Glutamatergic neuron (in vitro differentiated cells): ENCODE measurements at regions not wholly inside any gene's neighbourhood (a gene's known extent, or its start where the extent isn't known, plus 50 kb on each side); places are given as distances from the start of the nearest gene placed in this dataset.
"Not testable (repeated sequence)": the region's sequence is repeated elsewhere in the genome, so short reads cannot be mapped to it uniquely, and the experiment has no call there.

Experiments
- DNase-seq: peaks from one replicate; pipeline ENCODE4 v3.0.0; 2022
- H3K27ac Mint-ChIP-seq: one replicate; pipeline ENCODE4 v1.8.0; 2020; ENCODE audit warnings: mild to moderate bottlenecking, mixed read lengths, inconsistent platforms; ENCODE audit not compliant: unreplicated experiment
- H3K27me3 Mint-ChIP-seq: one replicate; pipeline ENCODE4 v1.8.0; 2020; ENCODE audit warnings: mild to moderate bottlenecking, moderate library complexity, mixed read lengths, inconsistent platforms; ENCODE audit not compliant: unreplicated experiment
- H3K36me3 Mint-ChIP-seq: one replicate; pipeline ENCODE4 v1.8.0; 2020; ENCODE audit warnings: mild to moderate bottlenecking, mixed read lengths, inconsistent platforms; ENCODE audit not compliant: unreplicated experiment
- H3K4me1 Mint-ChIP-seq: one replicate; pipeline ENCODE4 v1.8.0; 2020; ENCODE audit warnings: mild to moderate bottlenecking, low read depth, mixed read lengths, inconsistent platforms; ENCODE audit not compliant: unreplicated experiment
- H3K4me3 Mint-ChIP-seq: one replicate; pipeline ENCODE4 v1.8.0; 2020; ENCODE audit warnings: mild to moderate bottlenecking, mixed read lengths, inconsistent platforms; ENCODE audit not compliant: unreplicated experiment
- H3K9me3 Mint-ChIP-seq: one replicate; pipeline ENCODE4 v1.8.0; 2020; ENCODE audit warnings: mild to moderate bottlenecking, moderate library complexity, mixed read lengths, inconsistent platforms; ENCODE audit not compliant: unreplicated experiment
- CTCF ChIP-seq: fragments of 200-600 bp; sonication (generic); IDR thresholded peaks from one replicate; pipeline ENCODE4 v1.5.0; 2021; ENCODE audit not compliant: partially characterized antibody, unreplicated experiment

- Mint-ChIP-seq H3K27me3 (peaks cover 2% of the 10 kb centered on the region), H3K4me1 (peaks cover 2% of the 10 kb centered on the region), H3K27ac (no peak overlapping the region), H3K4me3 (no peak overlapping the region), H3K36me3 (peaks cover 10% of the 10 kb centered on the region), H3K9me3 (peaks cover 3% of the 10 kb centered on the region)
- no peak for DNase-seq
- no peak for TF ChIP-seq CTCF
These were observed 139.6 kb downstream of the DYRK2 start for GRCh38 chr12:67788118-67788517.

- H3K27me3 Mint-ChIP-seq = peaks cover 2% of the 10 kb centered on the region
- H3K9me3 Mint-ChIP-seq = peaks cover 3% of the 10 kb centered on the region
- peaks cover 10% of the 10 kb centered on the region for H3K36me3 Mint-ChIP-seq
- no peak overlapping the region for H3K4me3 Mint-ChIP-seq
- no peaks in the 10 kb centered on the region for H3K4me1 Mint-ChIP-seq
- H3K27ac Mint-ChIP-seq = no peak overlapping the region
- no peak for TF ChIP-seq CTCF
- no peak for DNase-seq
These were observed 140.7 kb downstream of the DYRK2 start for GRCh38 chr12:67789266-67789665.

GRCh38 chr12:67790660-67791059 lies 142.1 kb downstream of the DYRK2 start:
- Mint-ChIP-seq H3K9me3 (peaks cover 3% of the 10 kb centered on the region), H3K4me3 (no peak overlapping the region), H3K27me3 (peaks cover 2% of the 10 kb centered on the region), H3K36me3 (peaks cover 10% of the 10 kb centered on the region), H3K27ac (no peak overlapping the region), H3K4me1 (no peaks in the 10 kb centered on the region)
- no peak for DNase-seq
- TF ChIP-seq CTCF = no peak

- not testable (repeated sequence) for H3K27ac Mint-ChIP-seq, H3K4me3 Mint-ChIP-seq, H3K27me3 Mint-ChIP-seq, H3K4me1 Mint-ChIP-seq, H3K9me3 Mint-ChIP-seq, DNase-seq
- peaks cover 10% of the 10 kb centered on the region for H3K36me3 Mint-ChIP-seq
These were observed 142.8 kb downstream of the DYRK2 start for GRCh38 chr12:67791362-67791761.

- DNase-seq = no peak
- peaks cover 10% of the 10 kb centered on the region for H3K36me3 Mint-ChIP-seq
- H3K4me3 Mint-ChIP-seq = no peak overlapping the region
- H3K27ac Mint-ChIP-seq = no peak overlapping the region
- no peak for TF ChIP-seq CTCF
- peaks cover 2% of the 10 kb centered on the region for H3K27me3 Mint-ChIP-seq
- H3K9me3 Mint-ChIP-seq = peaks cover 3% of the 10 kb centered on the region
- H3K4me1 Mint-ChIP-seq = no peaks in the 10 kb centered on the region
These were observed 143.6 kb downstream of the DYRK2 start for GRCh38 chr12:67792185-67792584.

GRCh38 chr12:67794161-67794560 lies 145.6 kb downstream of the DYRK2 start:
- Mint-ChIP-seq H3K9me3 (peaks cover 3% of the 10 kb centered on the region), H3K27me3 (peaks cover 3% of the 10 kb centered on the region), H3K4me1 (no peaks in the 10 kb centered on the region), H3K36me3 (peaks cover 10% of the 10 kb centered on the region), H3K4me3 (no peak overlapping the region), H3K27ac (no peak overlapping the region)
- no peak for TF ChIP-seq CTCF
- no peak for DNase-seq
